Astrocyte (in vitro differentiated cells and primary cell): ENCODE measurements at regions not wholly inside any gene's neighbourhood (a gene's known extent, or its start where the extent isn't known, plus 50 kb on each side); places are given as distances from the start of the nearest gene placed in this dataset.

Experiments used
- DNase-seq: peaks from one replicate; pipeline ENCODE4 v3.0.0-alpha.2; 2010; ENCODE audit warnings: low read depth
- FAIRE-seq: peaks from 2 replicates; lab custom pipeline; 2011; peaks lifted over from hg19 to GRCh38; lab: Jason Lieb, UNC
- H2AFZ ChIP-seq: 2 replicates; pipeline ENCODE4 v1.6.0; 2012; ENCODE audit warnings: low read depth, low read length, inconsistent platforms
- H3K27ac ChIP-seq: 2 replicates; pipeline ENCODE4 v1.5.1; 2011; ENCODE audit warnings: low read depth, low read length, inconsistent platforms
- H3K27me3 ChIP-seq: 2 replicates; pipeline ENCODE4 v1.6.0; 2011; ENCODE audit warnings: low read length, inconsistent platforms; ENCODE audit not compliant: insufficient read depth
- H3K36me3 ChIP-seq: 2 replicates; pipeline ENCODE4 v1.5.1; 2011; ENCODE audit warnings: low read length, inconsistent platforms; ENCODE audit not compliant: insufficient read depth
- H3K4me1 ChIP-seq: 2 replicates; pipeline ENCODE4 v1.5.1; 2011; ENCODE audit warnings: low read length, inconsistent platforms; ENCODE audit not compliant: insufficient read depth
- H3K4me2 ChIP-seq: 2 replicates; pipeline ENCODE4 v1.6.0; 2012; ENCODE audit warnings: low read length, inconsistent platforms
- H3K4me3 ChIP-seq: 2 replicates; pipeline ENCODE4 v1.5.1; 2011; ENCODE audit warnings: low read depth, mild to moderate bottlenecking, low read length, inconsistent platforms; ENCODE audit not compliant: insufficient read depth
- H3K79me2 ChIP-seq: 2 replicates; pipeline ENCODE4 v1.6.0; 2012; ENCODE audit warnings: mild to moderate bottlenecking, low read length, inconsistent platforms; ENCODE audit not compliant: insufficient read depth
- H3K9ac ChIP-seq: 2 replicates; pipeline ENCODE4 v1.6.0; 2012; ENCODE audit warnings: mild to moderate bottlenecking, low read length, inconsistent platforms
- H3K9me3 ChIP-seq: 2 replicates; pipeline ENCODE4 v1.5.1; 2012; ENCODE audit warnings: low read depth, mild to moderate bottlenecking, low read length, inconsistent platforms; ENCODE audit not compliant: insufficient read depth
- H4K20me1 ChIP-seq: 2 replicates; pipeline ENCODE4 v1.6.0; 2012; ENCODE audit warnings: low read length, inconsistent platforms; ENCODE audit not compliant: insufficient read depth
- H3K27ac Mint-ChIP-seq: one replicate; pipeline ENCODE4 v1.8.0; 2021; ENCODE audit warnings: mild to moderate bottlenecking, mixed read lengths; ENCODE audit not compliant: unreplicated experiment
- H3K27me3 Mint-ChIP-seq: one replicate; pipeline ENCODE4 v1.8.0; 2021; ENCODE audit warnings: low read depth, mixed read lengths; ENCODE audit not compliant: unreplicated experiment
- H3K36me3 Mint-ChIP-seq: one replicate; pipeline ENCODE4 v1.8.0; 2021; ENCODE audit warnings: low read depth, mixed read lengths; ENCODE audit not compliant: unreplicated experiment
- H3K4me1 Mint-ChIP-seq: one replicate; pipeline ENCODE4 v1.8.0; 2021; ENCODE audit warnings: low read depth, mixed read lengths; ENCODE audit not compliant: unreplicated experiment
- H3K4me3 Mint-ChIP-seq: one replicate; pipeline ENCODE4 v1.8.0; 2021; ENCODE audit warnings: mild to moderate bottlenecking, moderate library complexity, mixed read lengths; ENCODE audit not compliant: unreplicated experiment
- H3K9me3 Mint-ChIP-seq: one replicate; pipeline ENCODE4 v1.8.0; 2021; ENCODE audit warnings: mild to moderate bottlenecking, mixed read lengths; ENCODE audit not compliant: unreplicated experiment
- EZH2 ChIP-seq: IDR thresholded peaks from 2 replicates; pipeline ENCODE4 v1.6.1; 2012; ENCODE audit warnings: mild to moderate bottlenecking, low read length, inconsistent platforms; ENCODE audit not compliant: insufficient read depth
- TF ChIP-seq, protein P1 (sequence below): IDR thresholded peaks from 2 replicates; pipeline ENCODE4 v1.5.1; 2011; ENCODE audit warnings: low read depth, mild to moderate bottlenecking, inconsistent platforms, low read length, moderate library complexity; ENCODE audit not compliant: insufficient read depth

DNA sequence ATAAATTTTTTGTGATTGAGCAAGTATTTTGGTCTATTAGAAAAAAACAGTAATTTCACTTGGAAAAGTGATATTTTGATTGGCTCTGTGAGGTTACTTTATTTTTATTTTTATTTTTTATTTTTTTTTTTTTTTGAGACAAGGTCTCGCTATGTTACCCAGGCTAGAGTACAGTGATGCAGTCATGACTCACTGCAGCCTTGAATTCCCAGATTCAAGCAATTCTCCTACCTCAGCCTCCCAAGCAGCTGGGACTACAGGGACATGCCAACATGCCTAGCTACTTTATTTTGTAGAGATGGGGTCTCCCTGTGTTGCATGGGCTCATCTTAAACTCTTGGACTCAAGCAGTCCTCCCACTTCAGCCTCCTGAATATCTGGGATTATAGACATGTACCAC, 60.9 kb upstream of the MGAT5 start:
- H3K4me1 Mint-ChIP-seq = peaks cover 17% of the 10 kb centered on the region
- peaks cover 24% of the 10 kb centered on the region for H3K79me2 ChIP-seq
- no peaks in the 10 kb centered on the region for H3K27me3 ChIP-seq
- H3K27ac Mint-ChIP-seq = no peak overlapping the region
- FAIRE-seq (no peak), DNase-seq (peak; percentile 42)
- no peak for TF ChIP-seq EZH2
- TF ChIP-seq, protein P1, sequence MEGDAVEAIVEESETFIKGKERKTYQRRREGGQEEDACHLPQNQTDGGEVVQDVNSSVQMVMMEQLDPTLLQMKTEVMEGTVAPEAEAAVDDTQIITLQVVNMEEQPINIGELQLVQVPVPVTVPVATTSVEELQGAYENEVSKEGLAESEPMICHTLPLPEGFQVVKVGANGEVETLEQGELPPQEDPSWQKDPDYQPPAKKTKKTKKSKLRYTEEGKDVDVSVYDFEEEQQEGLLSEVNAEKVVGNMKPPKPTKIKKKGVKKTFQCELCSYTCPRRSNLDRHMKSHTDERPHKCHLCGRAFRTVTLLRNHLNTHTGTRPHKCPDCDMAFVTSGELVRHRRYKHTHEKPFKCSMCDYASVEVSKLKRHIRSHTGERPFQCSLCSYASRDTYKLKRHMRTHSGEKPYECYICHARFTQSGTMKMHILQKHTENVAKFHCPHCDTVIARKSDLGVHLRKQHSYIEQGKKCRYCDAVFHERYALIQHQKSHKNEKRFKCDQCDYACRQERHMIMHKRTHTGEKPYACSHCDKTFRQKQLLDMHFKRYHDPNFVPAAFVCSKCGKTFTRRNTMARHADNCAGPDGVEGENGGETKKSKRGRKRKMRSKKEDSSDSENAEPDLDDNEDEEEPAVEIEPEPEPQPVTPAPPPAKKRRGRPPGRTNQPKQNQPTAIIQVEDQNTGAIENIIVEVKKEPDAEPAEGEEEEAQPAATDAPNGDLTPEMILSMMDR = no peak
- no peaks in the 10 kb centered on the region for H3K9me3 Mint-ChIP-seq
- H3K9me3 ChIP-seq = no peaks in the 10 kb centered on the region
- H3K36me3 ChIP-seq = no peaks in the 10 kb centered on the region
- H3K4me1 ChIP-seq = peaks cover 4% of the 10 kb centered on the region
- no peak overlapping the region for H3K4me3 Mint-ChIP-seq
- H3K36me3 Mint-ChIP-seq = peaks cover 4% of the 10 kb centered on the region
- no peak overlapping the region for H2AFZ ChIP-seq
- H3K9ac ChIP-seq = no peak overlapping the region
- no peak overlapping the region for H3K4me2 ChIP-seq
- peaks cover 34% of the 10 kb centered on the region for H4K20me1 ChIP-seq
- no peak overlapping the region for H3K4me3 ChIP-seq
- H3K27me3 Mint-ChIP-seq = no peaks in the 10 kb centered on the region
- H3K27ac ChIP-seq = no peak overlapping the region

DNA sequence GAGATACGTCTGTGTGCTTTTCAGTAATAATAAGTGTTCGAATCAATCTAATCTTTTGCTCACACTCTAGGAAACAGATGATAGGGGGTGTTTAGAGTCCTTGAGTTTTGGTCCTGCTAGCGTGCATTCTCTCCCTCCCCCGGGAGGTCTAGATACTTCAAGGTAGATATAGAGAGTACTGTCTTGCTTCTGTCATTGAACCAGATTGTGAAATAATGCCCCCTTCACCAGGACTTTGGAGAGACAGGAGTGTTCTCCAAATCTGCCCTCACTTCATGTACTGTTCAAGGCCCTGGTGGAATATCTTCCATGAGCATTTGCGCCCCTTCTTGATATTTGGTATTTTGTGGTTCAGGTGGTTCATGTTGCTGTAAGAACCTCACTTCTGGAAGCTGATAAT, 59.4 kb upstream of the MGAT5 start:
- Histone ChIP-seq H3K36me3 (no peaks in the 10 kb centered on the region), H3K4me1 (peaks cover 4% of the 10 kb centered on the region), H2AFZ (no peak overlapping the region), H3K9ac (no peak overlapping the region), H4K20me1 (peaks cover 42% of the 10 kb centered on the region), H3K79me2 (peaks cover 18% of the 10 kb centered on the region), H3K27ac (no peak overlapping the region), H3K9me3 (no peaks in the 10 kb centered on the region), H3K4me3 (no peak overlapping the region), H3K4me2 (no peak overlapping the region), H3K27me3 (no peaks in the 10 kb centered on the region)
- no peak for TF ChIP-seq EZH2
- TF ChIP-seq, protein P1 = no peak
- Mint-ChIP-seq H3K4me1 (peaks cover 14% of the 10 kb centered on the region), H3K27ac (no peak overlapping the region), H3K27me3 (no peaks in the 10 kb centered on the region), H3K9me3 (no peaks in the 10 kb centered on the region), H3K36me3 (peaks cover 4% of the 10 kb centered on the region), H3K4me3 (no peak overlapping the region)
- FAIRE-seq = no peak
- no peak for DNase-seq

DNA sequence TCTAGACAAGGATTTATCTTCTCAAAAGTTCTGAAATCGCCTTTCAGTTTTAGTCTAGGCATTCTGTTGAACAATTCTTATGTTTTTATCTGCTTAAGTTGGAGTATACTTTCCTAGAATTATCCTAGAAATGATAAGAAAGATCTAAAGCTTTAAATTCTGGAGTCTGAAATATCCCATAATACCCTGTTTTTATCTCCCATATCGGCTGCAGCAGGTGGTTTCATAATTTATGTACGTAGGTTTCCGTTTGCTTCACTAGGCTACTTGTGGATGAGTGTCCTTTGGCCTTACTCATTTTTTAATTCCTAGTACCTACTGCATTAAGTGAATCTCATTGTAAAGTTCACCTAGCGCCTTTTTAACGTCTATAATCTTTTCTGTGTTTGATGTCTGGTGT, 58.5 kb upstream of the MGAT5 start:
- no peak overlapping the region for H3K4me3 ChIP-seq
- H3K27ac Mint-ChIP-seq = no peak overlapping the region
- H3K4me2 ChIP-seq = no peak overlapping the region
- peaks cover 2% of the 10 kb centered on the region for H3K36me3 Mint-ChIP-seq
- H3K4me1 Mint-ChIP-seq = peaks cover 9% of the 10 kb centered on the region
- H3K9me3 ChIP-seq = no peaks in the 10 kb centered on the region
- no peak for DNase-seq
- H3K36me3 ChIP-seq = no peaks in the 10 kb centered on the region
- peaks cover 37% of the 10 kb centered on the region for H4K20me1 ChIP-seq
- H3K4me1 ChIP-seq = peaks cover 4% of the 10 kb centered on the region
- H2AFZ ChIP-seq = no peak overlapping the region
- H3K9ac ChIP-seq = no peak overlapping the region
- no peak for TF ChIP-seq EZH2
- TF ChIP-seq, protein P1 = no peak
- H3K27me3 ChIP-seq = no peaks in the 10 kb centered on the region
- no peak overlapping the region for H3K4me3 Mint-ChIP-seq
- H3K27ac ChIP-seq = no peak overlapping the region
- no peaks in the 10 kb centered on the region for H3K27me3 Mint-ChIP-seq
- no peak for FAIRE-seq
- H3K79me2 ChIP-seq = peaks cover 18% of the 10 kb centered on the region
- H3K9me3 Mint-ChIP-seq = no peaks in the 10 kb centered on the region
